ENCODE measurements at regions not wholly inside any gene's neighbourhood (a gene's known extent, or its start where the extent isn't known, plus 50 kb on each side); places are given as distances from the start of the nearest gene placed in this dataset.
"Not testable (repeated sequence)": the region's sequence is repeated elsewhere in the genome, so short reads cannot be mapped to it uniquely, and the experiment has no call there.

DNA sequence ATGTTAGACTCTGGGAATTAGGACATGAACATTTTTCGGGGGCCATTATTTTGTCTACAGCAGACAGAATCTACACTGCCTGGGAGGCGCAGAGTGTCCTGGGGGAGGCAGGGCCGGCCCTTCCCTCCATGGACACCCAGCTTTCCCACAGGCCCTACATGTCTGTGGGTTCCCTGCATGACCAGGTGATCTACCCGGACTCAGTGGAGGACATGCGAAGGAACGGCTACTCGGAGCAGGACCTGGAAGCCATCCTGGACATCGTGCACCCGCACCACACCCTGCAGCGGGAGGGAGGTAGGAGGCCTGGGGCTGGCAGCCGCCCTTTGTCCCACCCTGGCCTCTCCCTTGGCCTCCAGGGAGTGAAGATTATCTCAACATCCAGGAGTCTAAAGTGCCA lies 205.1 kb downstream of the CCT8L2 start:
- H2BK15ac ChIP-seq (ENCODE audit: low read length); H3K27me3 ChIP-seq (ENCODE audit: control insufficient read depth in 3 of 3, insufficient read depth in 3 of 3, low read depth in 1 of 3, low read length in 3 of 3); H3K4me3 ChIP-seq (ENCODE audit: low read length in 2 of 2); H2AK5ac ChIP-seq (ENCODE audit: low read depth, low read length); H3K27ac ChIP-seq (replicated peaks; ENCODE audit: low read length); H4K91ac ChIP-seq (ENCODE audit: low read depth, low read length, poor library complexity); H2BK5ac ChIP-seq (ENCODE audit: low read length); H3K14ac ChIP-seq (ENCODE audit: low read length); H3K9me3 ChIP-seq (replicated peaks in 1 of 2; ENCODE audit: control insufficient read depth in 2 of 2, insufficient read depth in 1 of 2, low read depth in 1 of 2, low read length in 2 of 2); H2AFZ ChIP-seq (ENCODE audit: low read length); DNase-seq (ENCODE audit: low spot score); H3K18ac ChIP-seq (ENCODE audit: low read length); H3K4me2 ChIP-seq (ENCODE audit: insufficient read depth, low read length, poor library complexity, severe bottlenecking); H3K36me3 ChIP-seq (replicated peaks in 1 of 2; ENCODE audit: control insufficient read depth in 2 of 2, insufficient read depth in 2 of 2, low read length in 2 of 2); H3K4ac ChIP-seq (ENCODE audit: low read length); H2BK120ac ChIP-seq (ENCODE audit: low read depth, low read length); H3K79me1 ChIP-seq (ENCODE audit: low read depth, low read length); H3K23ac ChIP-seq (ENCODE audit: low read depth, low read length, poor library complexity); H4K8ac ChIP-seq (ENCODE audit: low read depth, low read length); H2BK12ac ChIP-seq (ENCODE audit: low read length); H3K4me1 ChIP-seq (ENCODE audit: control insufficient read depth in 2 of 2, insufficient read depth in 1 of 2, low read depth in 1 of 2, low read length in 2 of 2); H3K9ac ChIP-seq (ENCODE audit: low read depth, low read length, poor library complexity): not testable (repeated sequence)
- WGBS, 2 donors (ENCODE audit: extremely low coverage in 2 of 2, insufficient read length in 2 of 2, insufficient replicate concordance in 1 of 2), result no CpG with 5 or more reads among the region's 11 CpGs

DNA sequence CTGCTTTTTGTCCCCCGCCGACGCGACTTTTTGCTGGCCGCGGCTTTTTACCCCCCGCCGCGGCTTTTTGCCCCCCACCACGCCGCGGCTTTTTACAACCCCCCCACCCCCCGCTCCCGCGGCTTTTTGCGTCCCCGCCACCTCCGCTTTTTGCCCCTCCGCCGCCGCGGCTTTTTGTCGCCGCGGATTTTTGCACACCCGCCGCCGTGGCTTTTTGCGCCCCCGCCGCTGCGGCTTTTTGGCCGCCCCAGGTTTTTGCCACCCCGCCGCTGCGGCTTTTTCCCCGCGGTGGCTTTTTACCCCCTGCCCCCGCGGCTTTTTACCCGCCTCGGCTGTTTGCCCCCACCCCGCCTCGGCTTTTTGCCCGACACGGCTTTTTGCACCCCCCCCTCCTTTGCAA lies 205.5 kb downstream of the CCT8L2 start:
- Histone ChIP-seq H3K14ac (ENCODE audit: low read length) (no peak overlapping the region), H4K91ac (ENCODE audit: low read depth, low read length, poor library complexity) (no peak overlapping the region), H2BK120ac (ENCODE audit: low read depth, low read length) (no peak overlapping the region), H4K8ac (ENCODE audit: low read depth, low read length) (no peak overlapping the region), H2BK15ac (ENCODE audit: low read length) (no peak overlapping the region), H2AFZ (ENCODE audit: low read length) (no peak overlapping the region), H3K9ac (ENCODE audit: low read depth, low read length, poor library complexity) (no peak overlapping the region), H3K4me2 (ENCODE audit: insufficient read depth, low read length, poor library complexity, severe bottlenecking) (no peak overlapping the region), H3K27ac (replicated peaks; ENCODE audit: low read length) (no peak overlapping the region), H3K79me1 (ENCODE audit: low read depth, low read length) (no peaks in the 10 kb centered on the region), H3K23ac (ENCODE audit: low read depth, low read length, poor library complexity) (no peak overlapping the region), H2BK12ac (ENCODE audit: low read length) (no peak overlapping the region), H2BK5ac (ENCODE audit: low read length) (no peak overlapping the region), H2AK5ac (ENCODE audit: low read depth, low read length) (no peak overlapping the region), H3K9me3 (replicated peaks in 1 of 2; ENCODE audit: control insufficient read depth in 2 of 2, insufficient read depth in 1 of 2, low read depth in 1 of 2, low read length in 2 of 2) (no peaks in the 10 kb centered on the region), H3K4me3 (ENCODE audit: low read length in 2 of 2) (no peak overlapping the region), H3K18ac (ENCODE audit: low read length) (no peak overlapping the region), H3K36me3 (replicated peaks in 1 of 2; ENCODE audit: control insufficient read depth in 2 of 2, insufficient read depth in 2 of 2, low read length in 2 of 2) (no peaks in the 10 kb centered on the region), H3K4ac (ENCODE audit: low read length) (no peak overlapping the region), H3K27me3 (ENCODE audit: control insufficient read depth in 3 of 3, insufficient read depth in 3 of 3, low read depth in 1 of 3, low read length in 3 of 3) (no peaks in the 10 kb centered on the region), H3K4me1 (ENCODE audit: control insufficient read depth in 2 of 2, insufficient read depth in 1 of 2, low read depth in 1 of 2, low read length in 2 of 2) (no peaks in the 10 kb centered on the region)
- no CpG with 5 or more reads among the region's 46 CpGs for WGBS, 2 donors (ENCODE audit: extremely low coverage in 2 of 2, insufficient read length in 2 of 2, insufficient replicate concordance in 1 of 2)
- DNase-seq (ENCODE audit: low spot score), result no peak

DNA sequence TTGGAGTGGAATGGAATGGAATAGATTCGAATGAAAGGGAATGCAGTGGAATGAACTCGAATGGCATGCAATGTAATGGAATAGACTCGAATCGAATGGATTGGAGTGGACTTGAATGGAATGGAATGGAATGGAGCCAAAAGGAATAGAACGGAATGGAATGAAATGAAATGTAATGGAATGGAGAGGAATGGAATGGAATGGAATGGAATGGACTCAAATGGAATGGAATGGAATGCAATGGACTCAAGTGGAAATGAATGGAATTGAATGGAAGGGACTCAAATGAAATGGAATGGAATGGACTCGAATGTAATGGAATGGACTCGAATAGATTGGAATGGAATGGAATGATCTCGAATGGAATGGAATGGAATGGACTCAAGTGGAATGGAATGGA lies 231.3 kb downstream of the CCT8L2 start:
- H2BK12ac ChIP-seq (ENCODE audit: low read length); H3K14ac ChIP-seq (ENCODE audit: low read length); H3K4ac ChIP-seq (ENCODE audit: low read length); H3K9me3 ChIP-seq (replicated peaks in 1 of 2; ENCODE audit: control insufficient read depth in 2 of 2, insufficient read depth in 1 of 2, low read depth in 1 of 2, low read length in 2 of 2); H4K91ac ChIP-seq (ENCODE audit: low read depth, low read length, poor library complexity); H3K27ac ChIP-seq (replicated peaks; ENCODE audit: low read length); DNase-seq (ENCODE audit: low spot score); H2BK120ac ChIP-seq (ENCODE audit: low read depth, low read length); H3K18ac ChIP-seq (ENCODE audit: low read length); H2AFZ ChIP-seq (ENCODE audit: low read length); H3K4me1 ChIP-seq (ENCODE audit: control insufficient read depth in 2 of 2, insufficient read depth in 1 of 2, low read depth in 1 of 2, low read length in 2 of 2); H4K8ac ChIP-seq (ENCODE audit: low read depth, low read length); H3K36me3 ChIP-seq (replicated peaks in 1 of 2; ENCODE audit: control insufficient read depth in 2 of 2, insufficient read depth in 2 of 2, low read length in 2 of 2); H2BK15ac ChIP-seq (ENCODE audit: low read length); H3K23ac ChIP-seq (ENCODE audit: low read depth, low read length, poor library complexity); H3K4me2 ChIP-seq (ENCODE audit: insufficient read depth, low read length, poor library complexity, severe bottlenecking); H2BK5ac ChIP-seq (ENCODE audit: low read length); H3K4me3 ChIP-seq (ENCODE audit: low read length in 2 of 2); H3K79me1 ChIP-seq (ENCODE audit: low read depth, low read length); H2AK5ac ChIP-seq (ENCODE audit: low read depth, low read length); H3K9ac ChIP-seq (ENCODE audit: low read depth, low read length, poor library complexity); H3K27me3 ChIP-seq (ENCODE audit: control insufficient read depth in 3 of 3, insufficient read depth in 3 of 3, low read depth in 1 of 3, low read length in 3 of 3): not testable (repeated sequence)
- no CpG with 5 or more reads among the region's 8 CpGs for WGBS, 2 donors (ENCODE audit: extremely low coverage in 2 of 2, insufficient read length in 2 of 2, insufficient replicate concordance in 1 of 2)

DNA sequence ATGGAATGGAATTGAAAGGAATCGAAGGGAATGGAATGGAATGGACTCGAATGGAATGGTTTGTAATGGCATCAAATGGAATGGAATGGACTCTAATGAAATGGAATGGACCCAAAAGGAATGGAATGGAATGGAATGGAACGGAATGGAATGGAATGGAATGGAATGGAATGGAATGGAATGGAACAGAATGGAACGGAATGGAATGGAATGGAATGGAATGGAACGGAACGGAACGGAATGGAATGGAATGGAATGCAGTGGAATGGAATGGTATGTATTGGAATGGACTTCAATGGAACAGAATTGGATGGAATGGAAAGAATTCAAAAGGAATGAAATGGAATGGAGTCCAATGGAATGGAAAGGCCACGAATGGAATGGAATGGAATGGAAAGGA lies 240.0 kb downstream of the CCT8L2 start:
- H4K8ac ChIP-seq (ENCODE audit: low read depth, low read length); H3K9ac ChIP-seq (ENCODE audit: low read depth, low read length, poor library complexity); H4K91ac ChIP-seq (ENCODE audit: low read depth, low read length, poor library complexity); H3K4ac ChIP-seq (ENCODE audit: low read length); H2AK5ac ChIP-seq (ENCODE audit: low read depth, low read length); H3K27ac ChIP-seq (replicated peaks; ENCODE audit: low read length); H3K4me2 ChIP-seq (ENCODE audit: insufficient read depth, low read length, poor library complexity, severe bottlenecking); H2BK120ac ChIP-seq (ENCODE audit: low read depth, low read length); H3K18ac ChIP-seq (ENCODE audit: low read length); H3K14ac ChIP-seq (ENCODE audit: low read length); H3K4me3 ChIP-seq (ENCODE audit: low read length in 2 of 2); H3K79me1 ChIP-seq (ENCODE audit: low read depth, low read length); H2BK15ac ChIP-seq (ENCODE audit: low read length); DNase-seq (ENCODE audit: low spot score); H3K23ac ChIP-seq (ENCODE audit: low read depth, low read length, poor library complexity); H2BK5ac ChIP-seq (ENCODE audit: low read length); H3K27me3 ChIP-seq (ENCODE audit: control insufficient read depth in 3 of 3, insufficient read depth in 3 of 3, low read depth in 1 of 3, low read length in 3 of 3); H3K36me3 ChIP-seq (replicated peaks in 1 of 2; ENCODE audit: control insufficient read depth in 2 of 2, insufficient read depth in 2 of 2, low read length in 2 of 2); H3K4me1 ChIP-seq (ENCODE audit: control insufficient read depth in 2 of 2, insufficient read depth in 1 of 2, low read depth in 1 of 2, low read length in 2 of 2); H2AFZ ChIP-seq (ENCODE audit: low read length); H2BK12ac ChIP-seq (ENCODE audit: low read length); H3K9me3 ChIP-seq (replicated peaks in 1 of 2; ENCODE audit: control insufficient read depth in 2 of 2, insufficient read depth in 1 of 2, low read depth in 1 of 2, low read length in 2 of 2): not testable (repeated sequence)
- no CpG with 5 or more reads among the region's 8 CpGs for WGBS, 2 donors (ENCODE audit: extremely low coverage in 2 of 2, insufficient read length in 2 of 2, insufficient replicate concordance in 1 of 2)

All from neuronal stem cell (in vitro differentiated cells).